T-helper 2 cell treated with Interferon-gamma antibody and Interleukin-4, amounts not matched to agents 5 μg/mL and 100 μg/mL, for 36 hours (primary cell): ENCODE measurements at regions not wholly inside any gene's neighbourhood (a gene's known extent, or its start where the extent isn't known, plus 50 kb on each side); places are given as distances from the start of the nearest gene placed in this dataset.
"Not testable (repeated sequence)": the region's sequence is repeated elsewhere in the genome, so short reads cannot be mapped to it uniquely, and the experiment has no call there.

ENCODE experiments used
- DNase-seq: peaks from one replicate; pipeline ENCODE4 v3.0.0; 2021; ENCODE audit warnings: low spot score
- H3K27ac Mint-ChIP-seq: one replicate; pipeline ENCODE4 v1.8.0; 2021; ENCODE audit warnings: mild to moderate bottlenecking, mixed read lengths
- H3K27me3 Mint-ChIP-seq: one replicate; pipeline ENCODE4 v1.8.0; 2021; ENCODE audit warnings: low read depth, mixed read lengths
- H3K36me3 Mint-ChIP-seq: one replicate; pipeline ENCODE4 v1.8.0; 2021; ENCODE audit warnings: low read depth, mixed read lengths
- H3K4me1 Mint-ChIP-seq: one replicate; pipeline ENCODE4 v1.8.0; 2021; ENCODE audit warnings: low read depth, mixed read lengths
- H3K4me3 Mint-ChIP-seq: one replicate; pipeline ENCODE4 v1.8.0; 2022; ENCODE audit warnings: mild to moderate bottlenecking, moderate library complexity, mixed read lengths
- H3K9me3 Mint-ChIP-seq: one replicate; pipeline ENCODE4 v1.8.0; 2021; ENCODE audit warnings: mixed read lengths

- Mint-ChIP-seq H3K36me3 (no peaks in the 10 kb centered on the region), H3K9me3 (no peaks in the 10 kb centered on the region), H3K4me1 (no peaks in the 10 kb centered on the region), H3K4me3 (no peak overlapping the region), H3K27me3 (no peaks in the 10 kb centered on the region), H3K27ac (no peak overlapping the region)
- DNase-seq, result no peak
These were observed 195.0 kb downstream of the FBXO4 start for GRCh38 chr5:42120070-42120469.

- Mint-ChIP-seq H3K4me3 (no peak overlapping the region), H3K27ac (no peak overlapping the region), H3K27me3 (no peaks in the 10 kb centered on the region), H3K36me3 (no peaks in the 10 kb centered on the region), H3K9me3 (no peaks in the 10 kb centered on the region), H3K4me1 (no peaks in the 10 kb centered on the region)
- DNase-seq, result no peak
These were observed 196.3 kb downstream of the FBXO4 start for GRCh38 chr5:42121401-42121800.

DNA sequence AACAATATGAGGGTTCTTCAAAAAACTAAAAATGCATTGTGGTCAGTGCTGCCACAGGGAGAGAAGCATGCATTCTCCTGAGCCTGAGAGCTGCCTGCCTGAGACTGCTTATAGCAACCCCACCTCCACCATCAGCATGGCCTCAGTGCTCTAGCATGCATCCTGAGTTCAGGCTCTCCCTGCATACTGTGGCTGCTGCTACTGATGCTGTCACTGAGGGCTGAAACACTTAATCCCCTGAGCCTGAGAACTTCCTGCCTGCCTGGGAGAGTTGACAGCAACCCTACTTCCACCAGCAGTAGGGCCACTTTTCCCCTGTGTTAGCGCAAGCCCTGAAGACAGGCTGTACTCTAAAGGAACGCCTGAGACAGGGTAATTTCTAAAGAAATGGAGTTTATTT, 206.0 kb downstream of the FBXO4 start:
- H3K4me3 Mint-ChIP-seq, result no peak overlapping the region
- H3K27ac Mint-ChIP-seq, result no peak overlapping the region
- H3K36me3 Mint-ChIP-seq, result no peaks in the 10 kb centered on the region
- no peaks in the 10 kb centered on the region for H3K9me3 Mint-ChIP-seq
- no peak for DNase-seq
- no peaks in the 10 kb centered on the region for H3K27me3 Mint-ChIP-seq
- no peaks in the 10 kb centered on the region for H3K4me1 Mint-ChIP-seq

GRCh38 chr5:42143361-42143760, 218.3 kb downstream of the FBXO4 start:
- Mint-ChIP-seq H3K4me3 (no peak overlapping the region), H3K4me1 (no peaks in the 10 kb centered on the region), H3K27me3 (no peaks in the 10 kb centered on the region), H3K27ac (no peak overlapping the region), H3K36me3 (no peaks in the 10 kb centered on the region), H3K9me3 (peaks cover 10% of the 10 kb centered on the region)
- no peak for DNase-seq

DNA sequence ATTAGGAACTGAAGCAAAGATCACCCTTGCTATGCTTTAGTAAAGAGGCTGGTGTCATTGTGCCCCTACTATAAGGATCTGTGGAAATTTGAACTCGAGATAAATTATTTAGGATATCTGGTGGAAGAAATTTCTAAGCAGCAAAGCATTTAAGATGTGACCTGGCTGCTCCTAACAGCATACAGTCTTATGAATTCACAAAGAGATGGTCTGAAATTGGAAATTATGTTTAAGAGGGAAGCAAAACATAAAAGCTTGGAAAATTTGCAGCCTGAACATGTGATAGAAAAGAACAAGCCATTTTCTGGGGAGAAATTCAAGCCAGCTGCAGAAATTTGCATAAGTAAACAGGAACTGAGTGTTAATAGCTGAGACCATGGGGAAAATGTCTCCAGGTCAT, 223.7 kb downstream of the FBXO4 start:
- no peak for DNase-seq
- H3K36me3 Mint-ChIP-seq, result no peaks in the 10 kb centered on the region
- no peaks in the 10 kb centered on the region for H3K27me3 Mint-ChIP-seq
- H3K9me3 Mint-ChIP-seq, result peaks cover 27% of the 10 kb centered on the region
- no peaks in the 10 kb centered on the region for H3K4me1 Mint-ChIP-seq
- no peak overlapping the region for H3K4me3 Mint-ChIP-seq
- no peak overlapping the region for H3K27ac Mint-ChIP-seq

- no peak overlapping the region for H3K27ac Mint-ChIP-seq
These were observed 232.1 kb downstream of the FBXO4 start for GRCh38 chr5:42157215-42157614.

GRCh38 chr5:42163083-42163482, 238.0 kb downstream of the FBXO4 start:
- H3K4me1 Mint-ChIP-seq, result no peaks in the 10 kb centered on the region
- no peak overlapping the region for H3K4me3 Mint-ChIP-seq
- H3K27ac Mint-ChIP-seq, result no peak overlapping the region
- H3K9me3 Mint-ChIP-seq, result no peaks in the 10 kb centered on the region
- H3K27me3 Mint-ChIP-seq, result no peaks in the 10 kb centered on the region
- H3K36me3 Mint-ChIP-seq, result no peaks in the 10 kb centered on the region
- no peak for DNase-seq

More at GRCh38 chr5:42157215-42157614, 232.1 kb downstream of the FBXO4 start:
- Mint-ChIP-seq H3K4me1 (no peaks in the 10 kb centered on the region), H3K9me3 (no peaks in the 10 kb centered on the region), H3K4me3 (no peak overlapping the region), H3K36me3 (no peaks in the 10 kb centered on the region), H3K27me3 (no peaks in the 10 kb centered on the region)
- no peak for DNase-seq

GRCh38 chr5:42168091-42168670, 243.1 kb downstream of the FBXO4 start:
- no peak for DNase-seq
- Mint-ChIP-seq H3K36me3 (no peaks in the 10 kb centered on the region), H3K27ac (no peak overlapping the region), H3K9me3 (no peaks in the 10 kb centered on the region), H3K4me3 (no peak overlapping the region), H3K27me3 (no peaks in the 10 kb centered on the region), H3K4me1 (no peaks in the 10 kb centered on the region)

- H3K4me1 Mint-ChIP-seq, DNase-seq, H3K27me3 Mint-ChIP-seq, H3K36me3 Mint-ChIP-seq, H3K27ac Mint-ChIP-seq, H3K4me3 Mint-ChIP-seq: not testable (repeated sequence)
- H3K9me3 Mint-ChIP-seq, result peaks cover 14% of the 10 kb centered on the region
These were observed 247.1 kb upstream of the GHR start for GRCh38 chr5:42176118-42176517.

DNA sequence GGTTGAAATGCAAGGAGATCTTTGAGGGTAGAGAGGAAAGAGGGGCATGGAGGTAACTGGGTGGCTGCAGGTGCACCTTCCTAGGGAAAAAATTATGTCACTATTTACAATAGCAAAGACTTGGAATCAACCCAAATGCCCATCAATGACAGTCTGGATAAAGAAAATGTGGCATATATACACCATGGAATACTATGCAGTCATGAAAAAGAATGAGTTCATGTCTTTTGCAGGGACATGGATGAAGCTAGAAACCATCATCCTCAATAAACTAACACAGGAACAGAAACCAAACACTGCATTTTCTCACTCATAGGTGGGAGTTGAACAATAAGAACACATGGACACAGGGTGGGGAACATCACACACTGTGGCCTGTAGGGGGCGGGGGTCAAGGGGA, 243.4 kb upstream of the GHR start:
- not testable (repeated sequence) for H3K4me3 Mint-ChIP-seq, H3K4me1 Mint-ChIP-seq, DNase-seq, H3K36me3 Mint-ChIP-seq, H3K27me3 Mint-ChIP-seq, H3K27ac Mint-ChIP-seq
- peaks cover 14% of the 10 kb centered on the region for H3K9me3 Mint-ChIP-seq

GRCh38 chr5:42216904-42217303, 206.3 kb upstream of the GHR start:
- H3K27me3 Mint-ChIP-seq, result no peaks in the 10 kb centered on the region
- H3K27ac Mint-ChIP-seq, result no peak overlapping the region
- no peak overlapping the region for H3K4me3 Mint-ChIP-seq
- no peaks in the 10 kb centered on the region for H3K9me3 Mint-ChIP-seq
- no peak for DNase-seq
- no peaks in the 10 kb centered on the region for H3K4me1 Mint-ChIP-seq
- H3K36me3 Mint-ChIP-seq, result no peaks in the 10 kb centered on the region

- Mint-ChIP-seq H3K36me3 (no peaks in the 10 kb centered on the region), H3K27ac (no peak overlapping the region), H3K4me1 (no peaks in the 10 kb centered on the region), H3K4me3 (no peak overlapping the region), H3K27me3 (no peaks in the 10 kb centered on the region), H3K9me3 (no peaks in the 10 kb centered on the region)
- DNase-seq, result no peak
These were observed 205.4 kb upstream of the GHR start for GRCh38 chr5:42217791-42218190.

DNA sequence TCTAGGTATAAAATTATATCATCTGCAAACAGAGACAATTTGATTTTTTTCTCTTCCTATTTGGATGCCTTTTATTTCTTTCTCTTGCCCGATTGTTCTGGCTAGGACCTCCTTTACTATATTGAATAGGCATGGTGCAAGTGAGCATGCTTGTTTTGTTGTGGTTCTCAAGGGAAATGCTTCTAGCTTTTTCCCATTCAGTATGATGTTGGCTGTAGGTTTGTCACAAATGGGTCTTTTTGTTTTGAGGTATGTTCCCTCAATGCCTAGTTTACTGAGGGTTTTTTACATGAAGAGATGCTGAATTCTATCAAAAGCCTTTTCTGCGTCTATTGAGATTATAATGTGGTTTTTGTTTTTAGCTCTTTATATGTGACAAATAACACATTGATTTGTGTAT, 198.2 kb upstream of the GHR start:
- H3K27ac Mint-ChIP-seq, result no peak overlapping the region
- no peaks in the 10 kb centered on the region for H3K9me3 Mint-ChIP-seq
- no peaks in the 10 kb centered on the region for H3K27me3 Mint-ChIP-seq
- no peaks in the 10 kb centered on the region for H3K4me1 Mint-ChIP-seq
- DNase-seq, result no peak
- no peak overlapping the region for H3K4me3 Mint-ChIP-seq
- no peaks in the 10 kb centered on the region for H3K36me3 Mint-ChIP-seq

- no peak for DNase-seq
- Mint-ChIP-seq H3K4me3 (no peak overlapping the region), H3K27me3 (no peaks in the 10 kb centered on the region), H3K4me1 (no peaks in the 10 kb centered on the region), H3K36me3 (no peaks in the 10 kb centered on the region), H3K9me3 (no peaks in the 10 kb centered on the region), H3K27ac (no peak overlapping the region)
These were observed 195.0 kb upstream of the GHR start for GRCh38 chr5:42228279-42228678.

DNA sequence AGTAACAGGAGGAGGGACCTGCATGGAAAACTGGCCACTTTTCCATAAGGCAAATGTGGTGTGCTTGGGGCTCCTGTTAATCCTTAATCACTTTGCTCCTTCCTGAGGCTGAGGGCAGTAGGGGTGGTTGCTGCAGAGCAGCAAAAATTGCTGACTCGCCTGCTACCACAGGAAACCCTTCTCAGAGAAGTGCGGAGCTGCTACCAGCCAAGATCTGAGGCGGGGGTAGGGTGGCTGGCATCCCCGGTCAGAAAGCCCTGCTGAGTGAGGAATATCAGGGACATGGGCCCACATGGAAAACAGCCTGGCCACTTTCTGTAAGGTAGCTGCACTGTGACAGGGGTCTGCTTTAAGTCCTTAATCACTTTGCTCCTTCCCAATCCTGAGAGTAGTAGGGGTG, 192.4 kb upstream of the GHR start:
- H3K27ac Mint-ChIP-seq, result no peak overlapping the region
- no peak for DNase-seq
- no peaks in the 10 kb centered on the region for H3K27me3 Mint-ChIP-seq
- H3K4me3 Mint-ChIP-seq, result no peak overlapping the region
- no peaks in the 10 kb centered on the region for H3K36me3 Mint-ChIP-seq
- no peaks in the 10 kb centered on the region for H3K4me1 Mint-ChIP-seq
- no peaks in the 10 kb centered on the region for H3K9me3 Mint-ChIP-seq
